ENCODE measurements at regions not wholly inside any gene's neighbourhood (a gene's known extent, or its start where the extent isn't known, plus 50 kb on each side); places are given as distances from the start of the nearest gene placed in this dataset.

DNA sequence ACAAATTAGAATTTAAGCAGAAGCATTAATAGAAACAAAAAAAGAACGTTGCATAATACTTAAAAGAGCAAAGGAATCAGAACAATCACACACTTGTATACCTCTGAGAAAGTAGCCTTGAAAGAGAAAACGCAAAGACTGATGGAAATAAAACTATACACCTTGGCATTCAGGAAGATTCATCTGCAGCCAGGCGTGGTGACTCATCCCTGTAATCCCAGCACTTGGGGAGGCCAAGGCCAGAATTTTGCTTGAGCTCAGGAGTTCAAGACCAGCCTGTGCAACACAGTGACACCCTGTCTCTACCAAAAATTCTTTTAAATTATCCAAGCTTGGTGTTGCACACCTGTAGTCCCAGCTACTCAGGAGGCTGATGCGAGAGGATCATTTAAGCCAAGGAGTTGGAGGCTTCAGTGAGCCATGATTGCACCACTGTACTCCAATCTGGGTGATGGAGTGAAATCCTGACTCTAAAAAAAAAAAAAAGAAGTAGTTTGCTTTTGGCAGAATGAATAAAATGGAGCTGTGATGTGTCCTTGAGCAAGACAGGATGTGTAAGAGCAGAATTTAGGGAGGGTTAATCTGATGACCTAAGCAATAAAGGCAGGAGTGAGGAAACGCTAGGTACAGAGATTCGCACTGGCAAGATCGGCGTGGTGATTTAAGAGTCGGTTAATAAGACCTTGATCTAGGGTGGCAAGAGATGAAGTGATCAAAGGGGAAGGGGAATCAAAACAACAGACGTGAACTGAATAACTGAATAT, 75.8 kb upstream of the NRP1 start:
- intact Hi-C loops (cut with DNase I) = no loop called here
- TF ChIP-seq POLR2A (IDR thresholded peaks at IDR 0.05) = no peak
- TF ChIP-seq, protein P1, sequence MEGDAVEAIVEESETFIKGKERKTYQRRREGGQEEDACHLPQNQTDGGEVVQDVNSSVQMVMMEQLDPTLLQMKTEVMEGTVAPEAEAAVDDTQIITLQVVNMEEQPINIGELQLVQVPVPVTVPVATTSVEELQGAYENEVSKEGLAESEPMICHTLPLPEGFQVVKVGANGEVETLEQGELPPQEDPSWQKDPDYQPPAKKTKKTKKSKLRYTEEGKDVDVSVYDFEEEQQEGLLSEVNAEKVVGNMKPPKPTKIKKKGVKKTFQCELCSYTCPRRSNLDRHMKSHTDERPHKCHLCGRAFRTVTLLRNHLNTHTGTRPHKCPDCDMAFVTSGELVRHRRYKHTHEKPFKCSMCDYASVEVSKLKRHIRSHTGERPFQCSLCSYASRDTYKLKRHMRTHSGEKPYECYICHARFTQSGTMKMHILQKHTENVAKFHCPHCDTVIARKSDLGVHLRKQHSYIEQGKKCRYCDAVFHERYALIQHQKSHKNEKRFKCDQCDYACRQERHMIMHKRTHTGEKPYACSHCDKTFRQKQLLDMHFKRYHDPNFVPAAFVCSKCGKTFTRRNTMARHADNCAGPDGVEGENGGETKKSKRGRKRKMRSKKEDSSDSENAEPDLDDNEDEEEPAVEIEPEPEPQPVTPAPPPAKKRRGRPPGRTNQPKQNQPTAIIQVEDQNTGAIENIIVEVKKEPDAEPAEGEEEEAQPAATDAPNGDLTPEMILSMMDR (IDR thresholded peaks at IDR 0.05) = no peak
- no peak for DNase-seq
- Histone ChIP-seq H3K27me3 (no peaks in the 10 kb centered on the region), H3K4me3 (no peak overlapping the region), H3K36me3 (no peaks in the 10 kb centered on the region), H3K9me3 (no peaks in the 10 kb centered on the region), H3K4me1 (no peaks in the 10 kb centered on the region), H3K27ac (no peak overlapping the region)
- WGBS (ENCODE audit: insufficient coverage, low coverage, low lambda C conversion rate, missing lambda C conversion rate) = 66% methylated on average over 9 of the region's 10 CpGs
- no peak for ATAC-seq

DNA sequence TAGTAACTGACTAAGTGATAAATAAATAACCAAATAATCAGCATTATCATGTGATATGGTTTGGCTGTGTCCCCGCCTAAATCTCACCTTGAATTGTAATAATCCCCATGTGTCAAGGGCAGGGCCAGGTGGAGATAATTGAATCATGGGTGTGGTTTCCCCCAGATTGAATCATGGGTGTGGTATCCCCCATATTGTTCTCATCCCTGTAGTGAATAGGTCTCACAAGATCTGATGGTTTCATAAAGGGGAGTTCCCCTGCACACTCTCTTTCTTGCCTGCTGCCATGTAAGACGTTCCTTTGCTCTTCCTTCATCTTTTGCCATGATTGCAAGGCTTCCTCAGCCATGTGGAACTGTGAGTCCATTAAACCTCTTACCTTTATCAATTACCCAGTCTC, 72.1 kb upstream of the NRP1 start:
- Histone ChIP-seq H3K4me3 (no peak overlapping the region), H3K27me3 (no peaks in the 10 kb centered on the region), H3K9me3 (no peaks in the 10 kb centered on the region), H3K36me3 (no peaks in the 10 kb centered on the region), H3K27ac (no peak overlapping the region), H3K4me1 (no peaks in the 10 kb centered on the region)
- 67% methylated on average over 2 of the region's 2 CpGs for WGBS (ENCODE audit: insufficient coverage, low coverage, low lambda C conversion rate, missing lambda C conversion rate)
- TF ChIP-seq, protein P1 (IDR thresholded peaks at IDR 0.05) = no peak
- TF ChIP-seq POLR2A (IDR thresholded peaks at IDR 0.05) = no peak
- intact Hi-C loops (cut with DNase I) = no loop called here
- DNase-seq (no peak), ATAC-seq (no peak)

DNA sequence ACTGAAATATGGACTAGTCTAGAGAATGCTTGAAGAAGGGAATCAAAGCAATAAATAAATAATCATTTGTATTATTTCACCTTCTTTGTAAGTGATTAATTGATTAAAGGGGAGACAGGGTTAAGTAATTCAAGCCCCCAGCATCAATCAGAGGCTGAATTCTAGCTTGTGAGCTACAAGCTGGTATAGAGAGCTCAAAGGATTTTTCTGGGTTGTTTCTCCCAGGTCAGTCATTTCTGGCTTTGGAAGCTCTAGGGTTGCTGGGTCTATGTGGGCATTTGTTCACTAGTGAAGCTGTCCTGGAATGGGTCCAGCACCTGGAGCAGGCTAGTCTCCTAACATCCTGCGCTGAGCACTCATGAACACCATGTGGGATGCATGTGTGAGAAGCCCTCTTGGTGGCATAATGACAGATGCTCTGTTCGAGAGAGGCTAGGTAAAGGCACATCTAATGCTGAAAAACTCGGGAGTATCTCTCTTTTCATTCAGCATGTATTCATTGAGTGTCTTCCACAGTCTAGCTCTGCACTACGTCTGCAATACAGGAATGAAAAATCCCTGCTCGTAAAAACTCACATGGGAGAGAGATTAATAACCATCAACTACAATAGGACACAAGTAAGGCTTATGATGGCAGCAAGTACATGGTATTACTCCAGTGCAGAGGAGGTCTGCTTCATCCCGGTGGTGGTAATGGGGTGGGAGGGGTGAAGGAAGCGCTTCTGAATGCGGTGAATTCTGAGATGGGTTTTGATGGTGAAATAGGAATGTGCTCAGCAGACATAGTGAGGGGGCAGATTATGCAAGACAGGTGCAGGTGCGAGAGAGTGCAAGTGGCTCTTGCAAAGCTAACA, 68.0 kb upstream of the NRP1 start:
- 32% methylated on average over 7 of the region's 9 CpGs for WGBS (ENCODE audit: insufficient coverage, low coverage, low lambda C conversion rate, missing lambda C conversion rate)
- DNase-seq (no peak), ATAC-seq (no peak)
- no peak overlapping the region for H3K27ac ChIP-seq
- intact Hi-C loops (cut with DNase I) = no loop called here
- H3K4me1 ChIP-seq = no peaks in the 10 kb centered on the region
- H3K27me3 ChIP-seq = no peaks in the 10 kb centered on the region
- no peak overlapping the region for H3K4me3 ChIP-seq
- H3K9me3 ChIP-seq = no peaks in the 10 kb centered on the region
- no peaks in the 10 kb centered on the region for H3K36me3 ChIP-seq
- no peak for TF ChIP-seq POLR2A (IDR thresholded peaks at IDR 0.05)
- TF ChIP-seq, protein P1 (IDR thresholded peaks at IDR 0.05) = no peak

DNA sequence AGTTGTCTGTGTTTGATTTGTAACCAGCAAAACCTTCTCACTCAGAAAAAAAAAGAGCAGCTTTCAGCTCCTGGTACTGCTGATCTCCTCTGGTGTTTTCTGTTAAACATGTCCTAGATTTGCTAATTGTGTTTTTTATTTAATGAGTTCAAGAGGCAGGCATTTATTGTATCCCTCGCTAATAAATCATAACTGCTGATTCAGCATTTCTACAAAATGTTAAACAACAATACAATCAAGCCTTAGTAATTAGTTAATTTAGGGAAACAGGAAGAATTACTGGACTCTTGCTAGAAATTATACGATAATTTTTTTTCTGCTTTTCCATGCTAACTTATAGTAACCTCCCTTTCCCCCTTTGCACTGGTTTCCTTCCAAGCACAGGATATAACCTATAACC, 66.8 kb upstream of the NRP1 start:
- Histone ChIP-seq H3K36me3 (no peaks in the 10 kb centered on the region), H3K4me1 (no peaks in the 10 kb centered on the region), H3K4me3 (no peak overlapping the region), H3K27ac (no peak overlapping the region), H3K27me3 (no peaks in the 10 kb centered on the region), H3K9me3 (no peaks in the 10 kb centered on the region)
- WGBS (ENCODE audit: insufficient coverage, low coverage, low lambda C conversion rate, missing lambda C conversion rate) = 85% methylated on average over 2 of the region's 2 CpGs
- DNase-seq = no peak
- ATAC-seq = no peak
- intact Hi-C loops (cut with DNase I) = no loop called here
- no peak for TF ChIP-seq POLR2A (IDR thresholded peaks at IDR 0.05)
- TF ChIP-seq, protein P1 (IDR thresholded peaks at IDR 0.05) = no peak

Measured in right lobe of liver (tissue), 6 donors.